K562 (cell line): ENCODE measurements at regions not wholly inside any gene's neighbourhood (a gene's known extent, or its start where the extent isn't known, plus 50 kb on each side); places are given as distances from the start of the nearest gene placed in this dataset.

Source experiments
- ATAC-seq: fragments of 200-7000 bp; cut with Tn5 transposase; 3 replicates; pipeline ENCODE4 v1.9.1; 2020; ENCODE audit warnings: moderate library complexity
- BruUV-seq: library from RNA; stranded (reverse); fragments of 400-500 nt; replicated peaks from 2 replicates; lab custom pipeline; 2021; lab: Mats Ljungman, UMichigan
- CTCF ChIA-PET: fragments of 300-600 bp; formaldehyde crosslinking; extraction: SDS; loops from one replicate; lab custom pipeline; 2021; ENCODE audit warnings: low intra/inter-chr PET ratio; lab: Yijun Ruan, JAX
- POLR2A ChIA-PET: fragments of 300-600, 350-650 bp; sonication (Branson Sonifier 250); formaldehyde crosslinking; extraction: SDS; loops from one replicate; lab custom pipeline; 2021; ENCODE audit warnings: antibody characterized with exemption, inconsistent platforms; lab: Yijun Ruan, JAX
- DNase-seq, 4 experiments: peaks; one replicate each; pipeline versions ENCODE4 v3.0.0 to v3.0.0-alpha.2; 2011 to 2018; ENCODE audit warnings: low spot score in 3 of 4, mixed read lengths in 3 of 4; ENCODE audit errors: extremely low read depth in 1 of 4
- FAIRE-seq: peaks from 2 replicates; lab custom pipeline; 2011; peaks lifted over from hg19 to GRCh38; lab: Jason Lieb, UNC
- H2AFZ ChIP-seq: 2 replicates; pipeline ENCODE4 v1.6.0; 2011; ENCODE audit warnings: low read depth, low read length, control low read depth, inconsistent platforms
- H3K27ac ChIP-seq: fragments of 200-600 bp; 3 replicates; pipeline ENCODE4 v1.8.0; 2011; ENCODE audit warnings: low read depth, mild to moderate bottlenecking, control low read depth, inconsistent platforms, low read length, moderate library complexity, mixed read lengths; ENCODE audit errors: extremely low read depth
- H3K27me3 ChIP-seq, 2 experiments: fragments of 300-600 bp in 1 of 2; 2 replicates in 1 of 2; 3 replicates in 1 of 2; pipeline versions ENCODE4 v1.6.0 to v1.8.0; 2011; ENCODE audit warnings: inconsistent platforms in 2 of 2, low read length in 2 of 2, mild to moderate bottlenecking in 1 of 2, mixed read lengths in 1 of 2, moderate library complexity in 1 of 2; ENCODE audit not compliant: control insufficient read depth in 2 of 2, insufficient read depth in 2 of 2
- H3K36me3 ChIP-seq: fragments of 300-600 bp; 3 replicates; pipeline ENCODE4 v1.8.0; 2011; ENCODE audit warnings: mild to moderate bottlenecking, low read length, inconsistent platforms; ENCODE audit not compliant: control insufficient read depth, insufficient read depth
- H3K4me1 ChIP-seq, 2 experiments: fragments of 200-600 bp in 1 of 2; replicated peaks in 1 of 2; 2 replicates in 1 of 2; 3 replicates in 1 of 2; pipeline versions ENCODE4 v1.5.1 to v1.8.0; 2011; ENCODE audit warnings: inconsistent platforms in 2 of 2, low read length in 2 of 2, mild to moderate bottlenecking in 1 of 2, mixed read lengths in 1 of 2, moderate library complexity in 1 of 2; ENCODE audit not compliant: control insufficient read depth in 2 of 2, insufficient read depth in 2 of 2
- H3K4me2 ChIP-seq: 2 replicates; pipeline ENCODE4 v1.6.1; 2011; ENCODE audit warnings: low read length, control low read depth, inconsistent platforms, mixed read lengths; ENCODE audit not compliant: insufficient read depth
- H3K4me3 ChIP-seq: fragments of 200-600 bp; sonication (generic), shearing (Covaris generic); 2 replicates; pipeline ENCODE4 v1.5.1; 2016; ENCODE audit warnings: control low read depth, inconsistent platforms
- H3K79me2 ChIP-seq: fragments of 200-600 bp; 3 replicates; pipeline ENCODE4 v1.8.0; 2011; ENCODE audit warnings: low read length, inconsistent platforms; ENCODE audit not compliant: control insufficient read depth, insufficient read depth
- H3K9ac ChIP-seq, 2 experiments: 2 replicates each; pipeline versions ENCODE4 v1.6.0 to v1.6.1; 2011; ENCODE audit warnings: low read depth in 2 of 2, low read length in 2 of 2, control low read depth in 1 of 2, inconsistent platforms in 1 of 2, mild to moderate bottlenecking in 1 of 2, mixed read lengths in 1 of 2; ENCODE audit not compliant: insufficient read depth in 1 of 2
- H3K9me1 ChIP-seq: one replicate; pipeline ENCODE4 v1.6.0; 2011; ENCODE audit warnings: inconsistent platforms, mild to moderate bottlenecking, low read length, moderate library complexity; ENCODE audit not compliant: control insufficient read depth, insufficient read depth
- H3K9me3 ChIP-seq: replicated peaks from 2 replicates; pipeline ENCODE4 v1.5.1; 2011; ENCODE audit warnings: low read depth, low read length, inconsistent platforms; ENCODE audit not compliant: control insufficient read depth, insufficient read depth
- H4K20me1 ChIP-seq: replicated peaks from 2 replicates; pipeline ENCODE4 v1.6.1; 2011; ENCODE audit warnings: low read length, inconsistent platforms, mixed read lengths; ENCODE audit not compliant: control insufficient read depth, insufficient read depth
- GABPA ChIP-seq: fragments of 200-800 bp; sonication (Bioruptor generic); conservative IDR thresholded peaks from 2 replicates; pipeline ENCODE4 v1.6.1; 2016; ENCODE audit warnings: low read depth, missing genetic modification characterization, missing compliant biosample characterization
- HOXB6 ChIP-seq: fragments of 250-450 bp; sonication (Bioruptor Pico); IDR thresholded peaks from 2 replicates; pipeline ENCODE4 v1.5.1; 2022; ENCODE audit warnings: mild to moderate bottlenecking, borderline replicate concordance
- MEF2A ChIP-seq: IDR thresholded peaks from 2 replicates; pipeline ENCODE4 v1.6.1; 2011; ENCODE audit warnings: low read depth, mild to moderate bottlenecking, low read length, moderate library complexity; ENCODE audit not compliant: control insufficient read depth
- NR2F6 ChIP-seq: fragments of 450-650 bp; formaldehyde crosslinking; IDR thresholded peaks from 2 replicates; pipeline ENCODE4 v1.4.0; 2020; ENCODE audit warnings: mild to moderate bottlenecking
- SIN3B ChIP-seq: fragments of 450-650 bp; IDR thresholded peaks from 2 replicates; pipeline ENCODE4 v1.6.1; 2017; ENCODE audit warnings: low read depth, mild to moderate bottlenecking, moderate library complexity
- TAF15 ChIP-seq: fragments of 200-400 bp; formaldehyde crosslinking; IDR thresholded peaks from 2 replicates; pipeline ENCODE4 v1.6.1; 2017; ENCODE audit warnings: mild to moderate bottlenecking, low read depth, low read length, moderate library complexity
- TEAD1 ChIP-seq, 2 experiments: fragments of 450-650 bp in 1 of 2; sonication (generic) in 1 of 2; formaldehyde crosslinking; IDR thresholded peaks; 2 replicates each; pipeline versions ENCODE4 v1.4.0 to v1.8.0; 2020 to 2022; ENCODE audit warnings: mild to moderate bottlenecking in 2 of 2, missing genetic modification reagents in 1 of 2
- TGIF2 ChIP-seq: sonication (generic); formaldehyde crosslinking; IDR thresholded peaks from 2 replicates; pipeline ENCODE4 v1.8.1; 2022; ENCODE audit warnings: mild to moderate bottlenecking, missing genetic modification reagents, moderate library complexity
- XRCC4 ChIP-seq: IDR thresholded peaks from one replicate; pipeline ENCODE4 v1.6.1; 2011; ENCODE audit not compliant: insufficient read depth, insufficient read length; ENCODE audit errors: extremely low read depth
- WGBS: fragments of 100-300 bp; shearing (Covaris generic); methylation state at CpG from one replicate; pipeline ENCODE4 v1.1.6; 2016; ENCODE audit warnings: low coverage, mixed read lengths; ENCODE audit not compliant: insufficient coverage; ENCODE audit errors: missing lambda C conversion rate; 5-methylcytosine and 5-hydroxymethylcytosine counted together
- in situ Hi-C: fragments of 300-500 bp; cut with MboI; formaldehyde crosslinking; loops from 4 replicates; pipeline ENCODE4 v1.15.0; 2018; ENCODE audit warnings: inconsistent platforms, mixed read lengths
- intact Hi-C: fragments of 100-400 bp; cut with micrococcal nuclease; formaldehyde crosslinking; loops from 2 replicates; pipeline ENCODE4 v1.14.2; 2022
- TF ChIP-seq, protein P1 (sequence below): fragments of 450-650 bp; IDR thresholded peaks from 2 replicates; pipeline ENCODE4 v1.6.1; 2016; ENCODE audit warnings: low read depth
- TF ChIP-seq, protein P2 (sequence below): IDR thresholded peaks from 2 replicates; pipeline ENCODE4 v1.6.1; 2011; ENCODE audit not compliant: insufficient read length; ENCODE audit errors: extremely low read depth
- TF ChIP-seq, protein P3 (sequence below): sonication (generic); formaldehyde crosslinking; IDR thresholded peaks from 2 replicates; pipeline ENCODE4 v1.5.0; 2020; ENCODE audit warnings: missing genetic modification reagents

DNA sequence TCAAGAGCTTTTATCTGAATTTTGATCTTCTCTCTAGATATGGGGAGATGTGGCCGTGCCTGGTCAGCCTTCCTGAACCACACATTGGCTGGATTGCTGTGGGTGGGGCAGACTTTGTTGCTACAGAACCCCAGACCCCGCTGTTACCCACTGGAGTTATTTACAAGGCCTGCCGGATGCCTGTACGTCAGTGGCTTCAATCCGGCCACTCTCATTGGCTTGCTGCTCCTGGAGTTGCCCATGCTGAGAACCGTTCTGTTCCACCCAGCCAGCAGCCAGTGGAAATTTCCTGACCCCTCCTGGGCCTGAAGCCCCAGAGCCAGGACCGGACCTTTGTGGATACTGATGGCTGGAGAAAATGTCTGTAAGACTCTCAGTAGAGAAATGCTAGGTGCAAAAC is 101.9 kb downstream of the TFAP2C start:
- TF ChIP-seq GABPA (tag) (no peak), TAF15 (no peak), SIN3B (no peak), XRCC4 (no peak), HOXB6 (CRISPR knock-in tag) (no peak), TEAD1 (CRISPR knock-in tag; IDR thresholded peaks at IDR 0.05) (no peak), NR2F6 (CRISPR knock-in tag) (no peak), MEF2A (no peak), TGIF2 (CRISPR knock-in tag) (no peak)
- TF ChIP-seq, protein P1, sequence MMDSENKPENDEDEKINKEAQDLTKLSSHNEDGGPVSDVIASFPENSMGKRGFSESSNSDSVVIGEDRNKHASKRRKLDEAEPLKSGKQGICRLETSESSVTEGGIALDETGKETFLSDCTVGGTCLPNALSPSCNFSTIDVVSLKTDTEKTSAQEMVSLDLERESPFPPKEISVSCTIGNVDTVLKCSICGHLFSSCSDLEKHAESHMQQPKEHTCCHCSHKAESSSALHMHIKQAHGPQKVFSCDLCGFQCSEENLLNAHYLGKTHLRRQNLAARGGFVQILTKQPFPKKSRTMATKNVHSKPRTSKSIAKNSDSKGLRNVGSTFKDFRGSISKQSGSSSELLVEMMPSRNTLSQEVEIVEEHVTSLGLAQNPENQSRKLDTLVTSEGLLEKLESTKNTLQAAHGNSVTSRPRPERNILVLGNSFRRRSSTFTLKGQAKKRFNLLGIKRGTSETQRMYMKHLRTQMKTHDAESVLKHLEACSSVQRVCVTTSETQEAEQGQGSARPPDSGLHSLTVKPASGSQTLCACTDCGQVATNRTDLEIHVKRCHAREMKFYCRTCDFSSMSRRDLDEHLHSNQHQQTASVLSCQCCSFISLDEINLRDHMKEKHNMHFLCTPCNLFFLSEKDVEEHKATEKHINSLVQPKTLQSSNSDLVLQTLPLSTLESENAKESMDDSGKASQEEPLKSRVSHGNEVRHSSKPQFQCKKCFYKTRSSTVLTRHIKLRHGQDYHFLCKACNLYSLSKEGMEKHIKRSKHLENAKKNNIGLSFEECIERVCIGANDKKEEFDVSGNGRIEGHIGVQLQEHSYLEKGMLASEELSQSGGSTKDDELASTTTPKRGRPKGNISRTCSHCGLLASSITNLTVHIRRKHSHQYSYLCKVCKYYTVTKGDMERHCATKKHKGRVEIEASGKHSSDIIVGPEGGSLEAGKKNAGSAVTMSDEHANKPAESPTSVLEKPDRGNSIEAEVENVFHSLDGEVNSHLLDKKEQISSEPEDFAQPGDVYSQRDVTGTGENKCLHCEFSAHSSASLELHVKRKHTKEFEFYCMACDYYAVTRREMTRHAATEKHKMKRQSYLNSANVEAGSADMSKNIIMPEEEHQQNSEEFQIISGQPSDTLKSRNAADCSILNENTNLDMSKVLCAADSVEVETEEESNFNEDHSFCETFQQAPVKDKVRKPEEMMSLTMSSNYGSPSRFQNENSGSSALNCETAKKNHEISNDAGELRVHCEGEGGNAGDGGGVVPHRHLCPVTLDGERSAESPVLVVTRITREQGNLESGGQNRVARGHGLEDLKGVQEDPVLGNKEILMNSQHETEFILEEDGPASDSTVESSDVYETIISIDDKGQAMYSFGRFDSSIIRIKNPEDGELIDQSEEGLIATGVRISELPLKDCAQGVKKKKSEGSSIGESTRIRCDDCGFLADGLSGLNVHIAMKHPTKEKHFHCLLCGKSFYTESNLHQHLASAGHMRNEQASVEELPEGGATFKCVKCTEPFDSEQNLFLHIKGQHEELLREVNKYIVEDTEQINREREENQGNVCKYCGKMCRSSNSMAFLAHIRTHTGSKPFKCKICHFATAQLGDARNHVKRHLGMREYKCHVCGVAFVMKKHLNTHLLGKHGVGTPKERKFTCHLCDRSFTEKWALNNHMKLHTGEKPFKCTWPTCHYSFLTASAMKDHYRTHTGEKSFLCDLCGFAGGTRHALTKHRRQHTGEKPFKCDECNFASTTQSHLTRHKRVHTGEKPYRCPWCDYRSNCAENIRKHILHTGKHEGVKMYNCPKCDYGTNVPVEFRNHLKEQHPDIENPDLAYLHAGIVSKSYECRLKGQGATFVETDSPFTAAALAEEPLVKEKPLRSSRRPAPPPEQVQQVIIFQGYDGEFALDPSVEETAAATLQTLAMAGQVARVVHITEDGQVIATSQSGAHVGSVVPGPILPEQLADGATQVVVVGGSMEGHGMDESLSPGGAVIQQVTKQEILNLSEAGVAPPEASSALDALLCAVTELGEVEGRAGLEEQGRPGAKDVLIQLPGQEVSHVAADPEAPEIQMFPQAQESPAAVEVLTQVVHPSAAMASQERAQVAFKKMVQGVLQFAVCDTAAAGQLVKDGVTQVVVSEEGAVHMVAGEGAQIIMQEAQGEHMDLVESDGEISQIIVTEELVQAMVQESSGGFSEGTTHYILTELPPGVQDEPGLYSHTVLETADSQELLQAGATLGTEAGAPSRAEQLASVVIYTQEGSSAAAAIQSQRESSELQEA, result no peak
- TF ChIP-seq, protein P2, sequence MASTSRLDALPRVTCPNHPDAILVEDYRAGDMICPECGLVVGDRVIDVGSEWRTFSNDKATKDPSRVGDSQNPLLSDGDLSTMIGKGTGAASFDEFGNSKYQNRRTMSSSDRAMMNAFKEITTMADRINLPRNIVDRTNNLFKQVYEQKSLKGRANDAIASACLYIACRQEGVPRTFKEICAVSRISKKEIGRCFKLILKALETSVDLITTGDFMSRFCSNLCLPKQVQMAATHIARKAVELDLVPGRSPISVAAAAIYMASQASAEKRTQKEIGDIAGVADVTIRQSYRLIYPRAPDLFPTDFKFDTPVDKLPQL, result no peak
- TF ChIP-seq, protein P3, sequence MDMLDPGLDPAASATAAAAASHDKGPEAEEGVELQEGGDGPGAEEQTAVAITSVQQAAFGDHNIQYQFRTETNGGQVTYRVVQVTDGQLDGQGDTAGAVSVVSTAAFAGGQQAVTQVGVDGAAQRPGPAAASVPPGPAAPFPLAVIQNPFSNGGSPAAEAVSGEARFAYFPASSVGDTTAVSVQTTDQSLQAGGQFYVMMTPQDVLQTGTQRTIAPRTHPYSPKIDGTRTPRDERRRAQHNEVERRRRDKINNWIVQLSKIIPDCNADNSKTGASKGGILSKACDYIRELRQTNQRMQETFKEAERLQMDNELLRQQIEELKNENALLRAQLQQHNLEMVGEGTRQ (CRISPR knock-in tag), result no peak
- no peak overlapping the region for H3K4me3 ChIP-seq
- H4K20me1 ChIP-seq, result no peaks in the 10 kb centered on the region
- H3K9me1 ChIP-seq, result no peaks in the 10 kb centered on the region
- no TSS peak for BruUV-seq
- 0% methylated on average over 7 of the region's 7 CpGs for WGBS
- H3K79me2 ChIP-seq, result no peaks in the 10 kb centered on the region
- no peaks in the 10 kb centered on the region for H3K9me3 ChIP-seq
- no peak overlapping the region for H3K9ac ChIP-seq
- H3K27ac ChIP-seq, result no peak overlapping the region
- CTCF ChIA-PET, result no interaction called here
- intact Hi-C loops (no loop called here), in situ Hi-C loops (no loop called here)
- POLR2A ChIA-PET, result interaction anchor here (0.6 to 1.0 kb wide), 2 partner anchors 12 to 458 kb away, joined by 3 to 4 read pairs; no protein-coding TSS in a partner anchor
- DNase-seq (no peak), ATAC-seq (no peak), FAIRE-seq (no peak)
- H3K36me3 ChIP-seq, result no peaks in the 10 kb centered on the region
- peaks cover 3 to 5% of the 10 kb centered on the region in 2 experiments; a peak in 2 of 5 replicates for H3K27me3 ChIP-seq
- H3K4me2 ChIP-seq, result no peak overlapping the region
- H2AFZ ChIP-seq, result no peak overlapping the region
- no peaks in the 10 kb centered on the region for H3K4me1 ChIP-seq
